ENCODE measurements at regions not wholly inside any gene's neighbourhood (a gene's known extent, or its start where the extent isn't known, plus 50 kb on each side); places are given as distances from the start of the nearest gene placed in this dataset.

DNA sequence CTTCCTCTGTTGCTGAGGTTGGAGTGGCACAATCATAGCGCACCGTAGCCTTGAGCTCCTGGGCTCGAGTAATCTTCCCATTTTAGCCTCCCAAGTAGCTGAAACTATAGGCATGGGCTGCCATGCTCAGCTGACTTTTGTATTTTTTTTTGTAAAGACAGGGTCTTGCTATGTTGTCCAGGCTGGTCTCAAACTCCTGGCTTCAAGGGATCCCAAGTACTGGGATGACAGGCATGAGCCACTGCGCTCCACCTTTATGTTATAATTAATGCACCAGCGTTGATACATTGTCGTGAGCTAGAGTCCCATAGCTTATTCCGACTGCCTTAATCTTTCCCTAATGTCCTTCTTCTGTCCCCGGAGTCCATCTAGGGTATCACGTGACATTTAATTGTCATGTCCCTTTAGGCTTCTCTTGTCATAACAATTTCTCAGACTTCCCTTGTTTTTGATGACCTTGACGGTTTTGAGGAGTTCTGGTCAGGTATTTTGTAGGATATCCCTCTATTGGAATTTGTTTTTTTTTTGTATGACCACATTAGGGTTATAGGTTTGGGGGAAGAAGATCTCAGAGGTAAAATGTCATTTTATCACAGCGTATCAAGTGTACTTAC, 63.9 kb downstream of the CEBPB start:
- TF ChIP-seq, protein P1, sequence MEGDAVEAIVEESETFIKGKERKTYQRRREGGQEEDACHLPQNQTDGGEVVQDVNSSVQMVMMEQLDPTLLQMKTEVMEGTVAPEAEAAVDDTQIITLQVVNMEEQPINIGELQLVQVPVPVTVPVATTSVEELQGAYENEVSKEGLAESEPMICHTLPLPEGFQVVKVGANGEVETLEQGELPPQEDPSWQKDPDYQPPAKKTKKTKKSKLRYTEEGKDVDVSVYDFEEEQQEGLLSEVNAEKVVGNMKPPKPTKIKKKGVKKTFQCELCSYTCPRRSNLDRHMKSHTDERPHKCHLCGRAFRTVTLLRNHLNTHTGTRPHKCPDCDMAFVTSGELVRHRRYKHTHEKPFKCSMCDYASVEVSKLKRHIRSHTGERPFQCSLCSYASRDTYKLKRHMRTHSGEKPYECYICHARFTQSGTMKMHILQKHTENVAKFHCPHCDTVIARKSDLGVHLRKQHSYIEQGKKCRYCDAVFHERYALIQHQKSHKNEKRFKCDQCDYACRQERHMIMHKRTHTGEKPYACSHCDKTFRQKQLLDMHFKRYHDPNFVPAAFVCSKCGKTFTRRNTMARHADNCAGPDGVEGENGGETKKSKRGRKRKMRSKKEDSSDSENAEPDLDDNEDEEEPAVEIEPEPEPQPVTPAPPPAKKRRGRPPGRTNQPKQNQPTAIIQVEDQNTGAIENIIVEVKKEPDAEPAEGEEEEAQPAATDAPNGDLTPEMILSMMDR (IDR thresholded peaks at IDR 0.05): no peak
- H3K27me3 Mint-ChIP-seq (ENCODE audit: low read depth, poor library complexity): peaks cover 3% of the 10 kb centered on the region
- peaks cover 45% of the 10 kb centered on the region for H3K4me1 Mint-ChIP-seq
- no peaks in the 10 kb centered on the region for H3K9me3 Mint-ChIP-seq
- no peak overlapping the region for H3K27ac Mint-ChIP-seq
- H3K36me3 Mint-ChIP-seq (ENCODE audit: low read depth): no peaks in the 10 kb centered on the region
- DNase-seq: no peak
- H3K4me3 Mint-ChIP-seq: no peak overlapping the region

DNA sequence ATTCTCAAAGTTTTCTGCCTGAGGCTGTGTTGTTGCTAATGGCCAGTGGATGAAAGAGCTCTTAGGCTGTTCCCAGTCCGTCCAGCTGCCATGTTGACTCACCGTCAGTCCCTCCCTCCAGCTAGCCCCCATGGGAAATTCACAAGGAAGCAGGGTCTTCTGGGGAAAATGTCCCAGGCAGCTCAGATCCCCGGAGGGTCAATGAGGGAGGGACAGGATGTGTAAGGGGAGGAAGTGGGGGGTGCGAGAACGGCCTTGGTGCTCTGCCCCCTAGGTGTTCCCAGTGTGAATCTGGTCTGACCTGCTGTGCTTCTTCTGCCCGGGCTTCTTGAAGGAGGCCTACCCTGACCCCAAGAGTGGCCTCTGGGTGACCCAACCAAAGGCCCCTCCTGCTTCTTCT, 65.9 kb downstream of the CEBPB start:
- Mint-ChIP-seq H3K4me3 (no peak overlapping the region), H3K36me3 (ENCODE audit: low read depth) (no peaks in the 10 kb centered on the region), H3K27ac (no peak overlapping the region), H3K4me1 (peaks cover 59% of the 10 kb centered on the region), H3K9me3 (no peaks in the 10 kb centered on the region), H3K27me3 (ENCODE audit: low read depth, poor library complexity) (peaks cover 3% of the 10 kb centered on the region)
- TF ChIP-seq, protein P1 (IDR thresholded peaks at IDR 0.05): no peak
- no peak for DNase-seq

DNA sequence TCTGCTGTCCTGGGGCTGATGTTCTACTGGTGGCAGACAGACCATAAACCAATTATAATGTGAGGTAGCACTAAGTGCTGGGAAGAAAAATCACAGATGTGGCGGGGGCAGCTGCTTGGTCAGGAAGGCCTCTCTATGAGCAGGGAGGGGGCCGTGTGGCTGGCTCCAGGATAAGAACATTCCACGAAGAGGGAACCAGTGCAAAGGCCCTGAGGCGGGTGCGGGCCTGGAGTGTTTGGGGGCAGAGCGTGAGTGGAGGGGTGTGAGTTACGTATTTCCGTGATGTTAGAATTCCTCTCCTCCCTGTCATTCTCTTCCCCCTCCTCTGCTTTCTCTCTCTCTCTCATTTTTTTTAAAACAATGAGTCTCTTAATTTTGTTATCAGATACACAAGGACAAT, 67.2 kb downstream of the CEBPB start:
- Mint-ChIP-seq H3K27me3 (ENCODE audit: low read depth, poor library complexity) (no peaks in the 10 kb centered on the region), H3K4me1 (peaks cover 50% of the 10 kb centered on the region), H3K4me3 (no peak overlapping the region), H3K36me3 (ENCODE audit: low read depth) (no peaks in the 10 kb centered on the region), H3K9me3 (no peaks in the 10 kb centered on the region), H3K27ac (no peak overlapping the region)
- no peak for DNase-seq
- TF ChIP-seq, protein P1 (IDR thresholded peaks at IDR 0.05): no peak

DNA sequence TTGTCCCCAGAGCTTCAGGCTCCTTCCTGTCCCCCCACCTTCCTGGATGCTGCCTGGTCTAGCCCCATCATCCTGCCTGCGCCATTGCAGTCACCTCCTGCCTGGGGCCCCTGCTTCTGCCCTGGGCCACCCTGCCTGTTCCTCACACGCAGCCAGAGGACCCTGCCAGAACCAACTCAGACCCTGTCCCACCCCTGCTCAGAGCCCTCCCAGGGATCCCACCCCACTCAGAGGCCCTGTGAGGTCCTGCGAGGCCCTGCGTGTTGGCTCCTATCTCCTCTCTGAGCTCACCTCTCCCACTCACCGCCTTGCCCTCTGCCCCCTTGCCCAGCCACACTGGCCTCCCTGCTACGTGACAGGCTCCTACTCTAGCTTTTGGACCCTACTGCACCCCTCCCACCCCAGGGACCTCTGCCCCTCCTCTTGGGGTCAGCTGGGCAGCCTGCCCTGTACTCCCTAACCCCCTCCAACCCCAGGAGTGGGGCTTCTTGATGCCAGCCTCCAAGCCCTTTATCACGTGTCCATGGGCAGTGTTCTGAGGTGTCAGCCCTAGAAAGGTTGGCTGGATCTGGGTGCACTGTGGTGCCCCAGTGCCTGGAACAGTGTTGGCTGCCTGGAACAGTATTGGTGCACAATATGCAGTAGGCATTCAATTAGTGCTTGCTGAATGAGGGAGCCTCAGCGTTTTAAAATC, 68.3 kb downstream of the CEBPB start:
- Mint-ChIP-seq H3K27ac (no peak overlapping the region), H3K36me3 (ENCODE audit: low read depth) (no peaks in the 10 kb centered on the region)

DNA sequence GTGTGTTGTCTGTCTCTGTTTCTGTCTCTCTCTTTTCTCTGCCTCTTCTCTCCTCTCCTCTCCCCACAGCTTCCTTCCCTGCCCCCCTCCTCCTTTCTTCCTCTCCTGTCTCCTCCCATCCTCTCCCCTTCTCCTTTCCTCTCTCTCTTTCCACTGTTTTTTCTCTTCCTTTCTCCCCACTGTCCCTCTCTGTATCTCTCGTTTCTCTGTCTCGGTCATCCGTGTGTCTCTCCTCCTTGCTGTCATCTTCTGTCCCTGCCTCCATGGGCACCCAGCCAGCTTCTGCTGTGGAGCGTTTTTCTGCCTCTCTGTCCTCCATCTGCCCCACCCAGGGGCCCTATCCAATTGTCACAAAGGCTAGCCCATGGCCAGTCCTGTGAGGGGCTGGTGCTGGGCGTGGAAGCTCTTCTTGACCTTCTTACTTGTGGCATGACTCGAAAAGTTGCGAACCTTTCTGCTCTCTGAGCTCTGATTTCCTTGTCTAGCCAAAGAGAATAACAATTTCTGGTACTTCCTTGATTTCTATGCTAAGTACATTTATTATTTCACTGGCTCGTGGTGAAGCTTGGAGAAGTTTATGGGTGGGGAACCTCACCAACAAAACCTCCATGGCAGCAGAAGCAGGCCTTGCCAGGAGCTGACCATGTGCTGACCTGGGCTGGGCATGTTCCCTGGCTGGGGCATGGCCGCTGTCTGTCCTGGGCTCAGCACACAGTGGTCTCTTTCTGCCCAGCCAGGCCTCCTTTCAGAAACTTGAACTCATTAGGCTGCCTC, 69.3 kb downstream of the CEBPB start:
- TF ChIP-seq, protein P1 (IDR thresholded peaks at IDR 0.05): no peak
- H3K27ac Mint-ChIP-seq: no peak overlapping the region
- no peak for DNase-seq
- H3K36me3 Mint-ChIP-seq (ENCODE audit: low read depth): no peaks in the 10 kb centered on the region
- no peaks in the 10 kb centered on the region for H3K9me3 Mint-ChIP-seq
- H3K4me1 Mint-ChIP-seq: peaks cover 48% of the 10 kb centered on the region
- H3K4me3 Mint-ChIP-seq: no peak overlapping the region
- no peaks in the 10 kb centered on the region for H3K27me3 Mint-ChIP-seq (ENCODE audit: low read depth, poor library complexity)

More for the DNA sequence above, 68.3 kb downstream of the CEBPB start:
- TF ChIP-seq, protein P1 (IDR thresholded peaks at IDR 0.05): no peak
- H3K27me3 Mint-ChIP-seq (ENCODE audit: low read depth, poor library complexity): no peaks in the 10 kb centered on the region
- H3K4me3 Mint-ChIP-seq: no peak overlapping the region
- peaks cover 48% of the 10 kb centered on the region for H3K4me1 Mint-ChIP-seq
- no peaks in the 10 kb centered on the region for H3K9me3 Mint-ChIP-seq
- DNase-seq: no peak
